GM20431 (cell line): ENCODE measurements at regions not wholly inside any gene's neighbourhood (a gene's known extent, or its start where the extent isn't known, plus 50 kb on each side); places are given as distances from the start of the nearest gene placed in this dataset.
"Not testable (repeated sequence)": the region's sequence is repeated elsewhere in the genome, so short reads cannot be mapped to it uniquely, and the experiment has no call there.

Experiments used
- in situ Hi-C: fragments of 300-500 bp; cut with MseI, MboI; formaldehyde crosslinking; loops from one replicate; pipeline ENCODE4 v1.15.0; 2020; ENCODE audit warnings: low sequenced_read_pairs; ENCODE audit not compliant: unreplicated experiment

GRCh38 chr12:46478123-46478522 lies 105.5 kb upstream of the SLC38A2 start:
- in situ Hi-C loops, result no loop called here

DNA sequence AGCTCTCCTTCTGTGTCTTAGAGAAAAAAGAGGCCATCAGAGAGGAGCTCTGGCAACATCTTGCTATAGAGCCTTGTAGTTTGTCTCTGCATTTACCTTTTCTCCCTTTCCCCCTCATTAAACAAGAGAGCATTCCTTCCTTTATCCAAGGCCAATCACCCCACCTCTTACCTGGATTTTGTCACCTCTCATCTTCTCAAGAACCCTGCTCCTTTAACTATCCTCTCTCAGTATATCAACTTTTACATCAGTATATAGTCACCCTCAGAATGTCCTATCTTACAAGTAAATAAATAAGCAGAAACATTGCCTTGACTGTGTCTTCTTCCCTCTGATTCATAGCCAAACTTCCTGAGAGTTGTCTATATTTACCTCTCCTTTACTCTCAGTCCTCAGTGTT lies 105.0 kb upstream of the SLC38A2 start:
- in situ Hi-C loops, result no loop called here

DNA sequence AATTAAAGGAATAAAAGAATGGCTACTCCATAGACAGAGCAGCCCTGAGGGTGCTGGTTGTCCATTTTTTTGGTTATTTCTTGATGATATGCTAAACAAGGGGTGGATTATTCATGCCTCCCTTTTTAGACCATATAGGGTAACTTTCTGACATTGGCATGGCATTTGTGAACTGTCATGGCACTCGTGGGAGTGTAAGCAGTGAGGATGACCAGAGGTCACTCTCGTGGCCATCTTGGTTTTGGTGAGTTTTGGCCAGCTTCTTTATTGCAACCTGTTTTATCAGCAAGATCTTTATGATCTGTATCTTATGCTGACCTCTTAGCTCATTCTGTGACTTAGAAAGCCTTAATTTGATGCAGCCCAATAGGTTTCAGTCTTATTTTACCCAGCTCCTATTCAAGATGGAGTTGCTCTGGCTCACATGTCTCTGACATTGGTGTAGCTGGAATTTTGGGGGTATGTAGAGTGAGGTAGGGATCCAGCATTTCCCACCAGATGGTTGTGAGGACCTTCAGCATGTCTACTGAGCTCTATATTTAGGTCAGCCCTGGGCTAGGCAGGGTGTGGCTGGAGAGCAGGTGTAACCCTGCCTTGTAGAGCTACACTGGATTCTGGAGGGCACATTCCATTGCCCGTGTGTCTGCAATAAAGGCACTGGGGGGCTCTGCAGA lies 103.5 kb upstream of the SLC38A2 start:
- in situ Hi-C loops, result no loop called here

DNA sequence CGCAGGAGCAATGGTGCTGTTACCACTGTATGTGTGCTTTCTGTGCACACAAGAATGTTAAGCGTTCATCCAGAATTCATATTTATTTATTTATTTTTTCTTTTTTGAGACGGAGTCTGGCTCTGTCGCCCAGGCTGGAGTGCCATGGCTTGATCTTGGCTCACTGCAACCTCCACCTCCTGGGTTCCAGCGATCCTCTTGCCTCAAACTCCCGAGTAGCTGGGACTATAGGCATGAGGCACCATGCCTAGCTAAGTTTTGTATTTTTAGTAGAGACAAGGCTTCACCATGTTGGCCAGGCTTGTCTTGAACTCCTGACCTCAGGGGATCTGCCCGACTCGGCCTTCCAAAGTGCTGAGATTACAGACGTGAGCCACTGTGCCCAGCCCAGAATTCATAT lies 101.8 kb upstream of the SLC38A2 start:
- in situ Hi-C loops, result not testable (repeated sequence)

GRCh38 chr12:46473634-46474329 lies 101.2 kb upstream of the SLC38A2 start:
- in situ Hi-C loops, result no loop called here

- in situ Hi-C loops, result no loop called here
These were observed 100.5 kb upstream of the SLC38A2 start for GRCh38 chr12:46472893-46473633.

DNA sequence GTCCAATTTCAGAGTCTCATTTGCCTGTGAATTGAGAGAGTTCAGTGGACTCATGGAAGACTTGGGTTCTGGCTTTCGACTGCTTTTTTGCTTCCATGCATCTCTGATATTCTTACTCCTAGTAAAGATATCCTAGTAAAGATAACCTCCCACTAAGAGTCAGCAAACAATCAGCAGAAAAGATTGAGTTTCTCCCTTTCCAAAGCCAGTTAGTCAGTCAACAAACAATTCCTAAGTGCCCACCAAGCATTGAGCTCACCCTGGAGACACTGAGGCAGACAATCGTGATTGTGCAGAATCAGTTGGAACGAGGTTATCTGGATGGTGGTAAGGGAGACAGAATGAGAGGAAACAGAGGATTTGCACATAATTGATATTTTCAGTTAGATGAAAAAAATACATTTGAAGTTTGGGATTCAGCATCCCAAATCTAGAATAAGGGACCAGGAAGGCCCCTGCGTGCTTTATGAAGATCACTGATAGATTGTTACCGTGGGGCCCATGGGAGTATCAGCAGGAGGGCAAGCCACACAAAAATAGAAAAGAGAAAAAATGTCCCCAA lies 99.7 kb upstream of the SLC38A2 start:
- in situ Hi-C loops, result no loop called here

DNA sequence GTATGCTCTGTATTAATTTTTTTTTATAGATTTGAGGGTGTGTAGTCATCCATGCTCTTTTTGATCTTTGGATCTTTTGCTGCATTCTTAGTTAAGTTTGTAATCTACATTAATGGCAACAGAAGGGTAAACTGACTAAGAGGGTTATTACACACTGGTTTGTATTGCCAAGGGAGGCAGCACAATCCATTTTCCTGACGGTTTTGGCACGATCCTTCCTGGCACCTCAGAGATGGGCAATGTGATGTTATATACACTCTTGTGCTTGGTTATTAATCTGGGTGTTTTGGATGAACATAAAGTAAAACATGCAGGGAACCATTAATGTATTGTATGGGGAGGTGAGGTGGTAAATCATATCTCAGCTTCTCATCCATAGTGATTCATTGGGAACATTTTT lies 98.8 kb upstream of the SLC38A2 start:
- in situ Hi-C loops, result no loop called here

GRCh38 chr12:46470975-46471374 lies 98.4 kb upstream of the SLC38A2 start:
- in situ Hi-C loops, result no loop called here

DNA sequence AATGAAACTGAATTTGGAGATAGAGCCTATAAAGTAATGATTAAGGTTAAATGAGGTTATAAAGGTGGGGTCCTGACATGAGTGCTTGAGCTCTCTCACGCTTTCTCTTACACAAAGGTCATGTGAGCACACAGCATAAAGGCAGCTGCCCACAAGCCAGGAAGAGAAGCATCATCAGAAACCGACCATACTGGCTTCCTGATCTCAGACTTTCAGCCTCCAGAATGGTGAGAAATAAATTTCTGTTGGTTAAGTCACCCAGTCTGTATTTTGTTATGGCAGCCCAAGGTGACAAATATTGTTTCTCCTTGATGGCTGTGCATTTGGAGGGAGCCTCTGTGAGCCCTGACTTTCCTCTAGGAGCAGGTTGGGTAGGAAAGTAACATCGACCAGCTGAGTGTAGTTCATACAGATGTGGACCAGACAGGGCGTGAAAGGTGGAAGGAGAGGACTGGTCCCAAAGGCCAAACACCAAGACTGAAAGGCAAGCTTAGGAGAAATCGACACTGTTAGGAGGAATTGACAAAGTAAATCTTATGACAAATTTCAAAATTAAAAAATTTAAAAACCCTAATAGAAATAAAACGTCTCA lies 97.6 kb upstream of the SLC38A2 start:
- in situ Hi-C loops, result no loop called here

GRCh38 chr12:46468813-46469212 lies 96.2 kb upstream of the SLC38A2 start:
- in situ Hi-C loops, result no loop called here

GRCh38 chr12:46468160-46468559 lies 95.6 kb upstream of the SLC38A2 start:
- in situ Hi-C loops, result no loop called here

- in situ Hi-C loops, result no loop called here
These were observed 92.7 kb upstream of the SLC38A2 start for GRCh38 chr12:46465307-46465706.

DNA sequence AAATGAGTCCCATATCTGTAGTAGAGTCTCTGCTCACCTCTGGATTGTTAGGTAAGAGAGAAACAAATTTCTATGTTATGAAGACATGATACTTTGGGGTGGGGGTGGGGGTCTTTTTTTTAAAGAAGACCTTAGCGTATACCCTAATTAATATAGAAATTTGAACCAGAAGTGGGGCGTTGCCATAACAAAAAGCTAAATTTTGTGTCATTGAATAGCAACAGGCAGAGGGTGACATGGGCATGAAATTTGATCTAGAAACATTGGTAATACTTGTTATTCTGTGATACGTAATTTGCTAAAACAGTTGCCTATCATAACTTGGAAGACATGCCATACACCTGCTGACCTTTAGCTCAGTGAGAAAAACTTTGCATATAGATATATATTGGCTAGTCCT lies 92.3 kb upstream of the SLC38A2 start:
- in situ Hi-C loops, result no loop called here

DNA sequence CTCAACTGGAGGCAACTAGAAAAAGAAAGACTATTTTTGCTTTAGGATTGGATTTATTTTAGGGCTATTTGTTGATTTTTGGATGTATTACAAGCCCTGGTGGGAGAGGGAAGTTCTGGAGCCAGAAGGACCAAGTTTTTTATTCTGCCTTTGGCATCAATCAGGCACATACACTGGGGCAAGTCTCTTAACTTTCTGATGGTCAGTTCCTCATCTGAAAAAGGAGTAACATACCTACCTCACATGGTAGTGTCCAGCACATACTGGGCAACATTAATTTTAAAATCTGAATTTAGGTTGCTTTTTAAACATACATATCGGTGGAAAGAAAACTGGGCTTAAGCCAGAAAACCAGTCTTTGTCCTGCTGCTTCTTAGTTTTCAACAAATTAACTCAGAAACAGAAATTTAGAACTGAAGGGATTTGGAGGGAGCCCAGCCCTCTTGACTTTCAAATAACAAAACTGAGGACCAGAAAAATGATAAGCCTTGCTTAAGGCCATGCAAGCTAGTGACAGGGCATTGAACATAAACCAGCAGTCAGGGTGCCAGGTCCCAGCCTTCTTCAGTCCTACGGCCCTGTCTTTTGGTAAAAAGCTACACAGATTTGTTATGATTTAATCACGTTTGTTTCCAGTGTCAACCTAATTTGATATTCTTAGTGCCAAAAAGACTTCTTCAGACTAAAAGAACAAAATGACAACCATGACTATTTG lies 90.2 kb upstream of the SLC38A2 start:
- in situ Hi-C loops, result no loop called here

DNA sequence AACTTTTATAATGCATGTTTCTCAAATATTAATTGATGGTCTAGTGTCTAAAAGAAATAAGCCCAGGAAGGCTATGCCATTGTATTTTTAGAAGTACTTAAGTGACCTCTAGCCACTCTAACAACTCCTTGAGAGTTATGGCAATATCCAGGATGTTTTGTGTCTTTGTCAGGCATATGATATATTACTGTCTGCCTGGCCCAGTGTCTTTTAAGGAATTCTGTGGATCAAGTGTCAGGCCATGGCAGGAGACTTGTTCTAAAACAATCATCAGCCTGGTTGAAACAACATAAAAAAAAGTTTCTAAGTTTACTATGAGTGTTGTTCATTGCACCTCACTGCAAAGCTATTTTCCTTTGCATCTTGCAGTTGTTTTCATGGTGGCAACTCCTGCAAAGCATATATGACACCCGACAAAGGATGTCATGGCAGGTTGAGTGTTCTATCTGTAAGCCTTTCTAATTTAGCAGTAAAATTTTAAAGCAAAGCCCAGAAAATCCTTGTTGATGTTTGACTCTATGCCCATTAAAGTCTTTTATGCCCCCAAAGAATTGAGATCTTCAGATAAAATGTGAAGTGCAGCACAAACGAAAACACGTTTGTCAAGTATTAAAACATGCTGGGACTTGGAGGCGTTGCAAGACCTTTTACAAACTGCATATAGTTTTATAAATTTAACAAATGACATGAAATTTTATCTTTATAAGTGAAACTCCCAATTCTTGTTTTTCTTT lies 89.5 kb upstream of the SLC38A2 start:
- in situ Hi-C loops, result no loop called here

DNA sequence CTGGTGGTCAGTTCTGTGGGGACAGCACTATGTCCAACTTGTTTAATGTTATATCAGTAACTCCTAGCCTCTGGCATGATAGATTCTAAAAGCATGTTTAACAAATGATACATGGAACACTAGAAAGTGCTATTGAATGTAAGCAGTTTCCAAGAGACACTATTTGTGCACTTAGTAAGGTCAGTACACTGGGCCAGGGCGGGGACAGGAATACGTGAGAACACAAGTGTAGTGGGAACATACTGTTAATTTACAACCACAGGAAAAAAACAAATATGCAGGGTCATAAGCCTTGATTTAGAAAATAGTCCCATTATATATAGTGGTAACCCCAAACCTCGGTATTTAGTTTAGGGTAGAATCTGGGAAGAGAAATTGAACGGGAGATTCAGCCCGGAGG lies 88.9 kb upstream of the SLC38A2 start:
- in situ Hi-C loops, result no loop called here

DNA sequence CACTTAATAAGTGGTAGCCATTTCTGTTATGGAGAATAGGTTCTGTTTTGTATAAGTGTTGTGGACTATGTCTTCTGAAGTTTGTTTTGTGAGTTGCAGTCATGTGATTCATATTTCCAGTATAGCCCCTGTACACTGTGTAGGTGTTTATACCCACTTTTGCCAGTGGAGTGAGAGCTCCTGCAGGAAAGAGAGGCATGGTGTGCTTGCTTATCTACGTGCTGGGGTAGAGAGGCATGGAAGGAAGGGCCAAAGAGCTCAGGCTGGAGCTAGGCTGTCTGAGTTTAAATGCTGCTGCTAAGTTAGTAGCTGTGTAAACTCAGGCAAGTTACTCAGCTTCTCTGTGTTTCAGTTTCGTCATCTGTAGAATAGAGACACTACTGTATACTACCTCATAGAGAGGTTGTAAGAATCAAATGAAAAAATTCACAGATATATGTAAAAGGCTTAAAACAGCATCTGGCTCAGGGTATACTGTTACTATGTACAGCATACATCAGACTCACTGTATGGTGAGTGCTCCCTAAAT lies 88.2 kb upstream of the SLC38A2 start:
- in situ Hi-C loops, result no loop called here
